Transverse colon (tissue), 4 donors: ENCODE measurements at regions not wholly inside any gene's neighbourhood (a gene's known extent, or its start where the extent isn't known, plus 50 kb on each side); places are given as distances from the start of the nearest gene placed in this dataset.

ENCODE experiments used
- DNase-seq: peaks from one replicate; pipeline ENCODE4 v3.0.0-alpha.2; 2019
- H3K27ac ChIP-seq, 4 donors: fragments of 200-600 bp; sonication (generic); 2 replicates each; pipeline ENCODE4 v1.5.1; 2016 to 2018; ENCODE audit warnings: inconsistent platforms in 4 of 4
- H3K27me3 ChIP-seq: fragments of 200-600 bp; sonication (generic); 2 replicates; pipeline ENCODE4 v1.5.1; 2017; ENCODE audit warnings: inconsistent platforms
- H3K36me3 ChIP-seq, 4 donors: fragments of 200-600 bp; sonication (generic); 2 replicates each; pipeline ENCODE4 v1.5.1; 2017 to 2019; ENCODE audit warnings: inconsistent platforms in 4 of 4
- H3K4me1 ChIP-seq, 4 donors: fragments of 200-600 bp; sonication (generic); 2 replicates each; pipeline ENCODE4 v1.5.1; 2017 to 2020; ENCODE audit warnings: inconsistent platforms in 4 of 4
- H3K4me3 ChIP-seq, 4 donors: fragments of 200-600 bp; sonication (generic); 1 replicate in 1 of 4; 2 replicates in 3 of 4; pipeline versions ENCODE4 v1.5.1 to v1.6.1; 2017 to 2019; ENCODE audit warnings: inconsistent platforms in 4 of 4
- H3K9me3 ChIP-seq, 2 donors: fragments of 200-600 bp; sonication (generic); 2 replicates each; pipeline ENCODE4 v1.5.1; 2017 to 2019; ENCODE audit warnings: inconsistent platforms in 2 of 2
- EP300 ChIP-seq: sonication (generic); formaldehyde crosslinking; IDR thresholded peaks from one replicate; pipeline ENCODE4 v1.6.1; 2017; ENCODE audit warnings: antibody characterized with exemption, low read depth
- POLR2A ChIP-seq: fragments of 450-650 bp; IDR thresholded peaks from one replicate; pipeline ENCODE4 v1.6.1; 2016; ENCODE audit warnings: antibody characterized with exemption, mild to moderate bottlenecking, moderate library complexity
- POLR2AphosphoS5 ChIP-seq, 3 donors: sonication (generic); formaldehyde crosslinking; IDR thresholded peaks; one replicate each; pipeline ENCODE4 v1.6.1; 2016; ENCODE audit warnings: antibody characterized with exemption in 3 of 3
- WGBS, 2 donors: methylation state at CpG; one replicate each; pipeline ENCODE4 v1.1.5; 2018; ENCODE audit warnings: low coverage in 1 of 2; 5-methylcytosine and 5-hydroxymethylcytosine counted together
- in situ Hi-C, 4 donors: fragments of 200-750 bp; cut with MboI; loops; one replicate each; pipeline versions ENCODE4 v1.15.0 to v1.15.1; 2017; ENCODE audit warnings: low sequenced_read_pairs in 3 of 4, low pct_ligation_motif_present in 1 of 4, low pct_unique_long_range_greater_than_20kb in 1 of 4
- intact Hi-C: fragments of 100-400 bp; cut with DNase I; formaldehyde crosslinking; loops from one replicate; pipeline ENCODE4 v1.15.1; 2023; ENCODE audit warnings: low total_unique reads
- TF ChIP-seq, protein P1 (sequence below), 5 experiments: fragments of 200-600 bp in 3 of 5; fragments of 450-650 bp in 2 of 5; sonication (generic) in 3 of 5; IDR thresholded peaks; 1 replicate in 2 of 5; 2 replicates in 3 of 5; pipeline ENCODE4 v1.5.1; 2016 to 2017; ENCODE audit warnings: antibody characterized with exemption in 5 of 5, inconsistent platforms in 3 of 5, mild to moderate bottlenecking in 2 of 5, moderate library complexity in 1 of 5

DNA sequence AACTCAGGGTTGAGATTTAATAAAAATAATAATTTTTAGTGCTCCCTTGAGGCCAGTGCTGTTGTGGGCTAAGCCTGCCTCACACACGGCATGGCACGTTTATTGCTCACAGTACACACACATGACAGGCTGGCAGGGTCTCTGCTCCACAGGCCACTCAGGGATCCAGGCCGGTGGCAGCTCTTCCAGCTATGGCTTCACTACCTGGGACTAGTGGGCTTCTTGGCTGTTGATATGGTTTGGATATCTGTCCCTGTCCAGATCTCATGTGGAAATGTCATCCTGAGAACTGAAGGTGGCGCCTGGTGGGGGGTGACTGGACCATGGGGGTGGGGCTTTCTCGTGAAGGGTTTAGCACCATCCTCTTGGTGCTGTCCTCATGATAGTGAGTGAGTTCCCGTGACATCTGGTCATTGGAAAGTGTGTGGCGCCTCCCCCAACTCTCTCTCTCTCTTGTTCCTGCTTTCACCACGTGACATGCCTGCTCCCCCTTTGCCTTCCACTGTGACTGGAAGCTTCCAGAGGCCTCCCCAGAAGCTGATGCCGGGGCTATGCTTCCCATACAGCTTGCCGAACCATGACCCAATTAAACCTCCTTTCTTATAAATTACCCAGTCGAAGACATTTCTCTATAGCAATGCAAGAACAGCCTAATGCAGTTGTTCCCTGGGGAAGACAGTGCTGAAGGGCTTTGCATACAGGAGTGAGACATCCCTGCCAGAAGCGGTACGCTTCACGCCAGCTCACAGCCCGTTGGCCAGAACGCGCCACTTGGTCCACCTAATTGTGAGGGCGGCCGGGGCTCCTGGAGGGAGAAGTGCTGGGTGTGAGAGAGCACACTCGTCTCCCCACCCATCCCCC, 226.9 kb upstream of the C1orf174 start:
- DNase-seq: no peak
- no peak overlapping the region for H3K4me3 ChIP-seq
- 79 to 82% methylated on average over 2 to 20 of the region's 20 CpGs for WGBS, 2 donors
- H3K36me3 ChIP-seq: no peaks in the 10 kb centered on the region
- no peaks in the 10 kb centered on the region for H3K27me3 ChIP-seq
- intact Hi-C loops (no loop called here), in situ Hi-C loops (no loop called here)
- TF ChIP-seq POLR2A (no peak), EP300 (no peak), POLR2AphosphoS5 (IDR thresholded peaks at IDR 0.05) (no peak)
- TF ChIP-seq, protein P1, sequence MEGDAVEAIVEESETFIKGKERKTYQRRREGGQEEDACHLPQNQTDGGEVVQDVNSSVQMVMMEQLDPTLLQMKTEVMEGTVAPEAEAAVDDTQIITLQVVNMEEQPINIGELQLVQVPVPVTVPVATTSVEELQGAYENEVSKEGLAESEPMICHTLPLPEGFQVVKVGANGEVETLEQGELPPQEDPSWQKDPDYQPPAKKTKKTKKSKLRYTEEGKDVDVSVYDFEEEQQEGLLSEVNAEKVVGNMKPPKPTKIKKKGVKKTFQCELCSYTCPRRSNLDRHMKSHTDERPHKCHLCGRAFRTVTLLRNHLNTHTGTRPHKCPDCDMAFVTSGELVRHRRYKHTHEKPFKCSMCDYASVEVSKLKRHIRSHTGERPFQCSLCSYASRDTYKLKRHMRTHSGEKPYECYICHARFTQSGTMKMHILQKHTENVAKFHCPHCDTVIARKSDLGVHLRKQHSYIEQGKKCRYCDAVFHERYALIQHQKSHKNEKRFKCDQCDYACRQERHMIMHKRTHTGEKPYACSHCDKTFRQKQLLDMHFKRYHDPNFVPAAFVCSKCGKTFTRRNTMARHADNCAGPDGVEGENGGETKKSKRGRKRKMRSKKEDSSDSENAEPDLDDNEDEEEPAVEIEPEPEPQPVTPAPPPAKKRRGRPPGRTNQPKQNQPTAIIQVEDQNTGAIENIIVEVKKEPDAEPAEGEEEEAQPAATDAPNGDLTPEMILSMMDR (IDR thresholded peaks at IDR 0.05): no peak
- H3K4me1 ChIP-seq: no peaks in the 10 kb centered on the region
- no peaks in the 10 kb centered on the region for H3K9me3 ChIP-seq
- H3K27ac ChIP-seq: no peak overlapping the region

DNA sequence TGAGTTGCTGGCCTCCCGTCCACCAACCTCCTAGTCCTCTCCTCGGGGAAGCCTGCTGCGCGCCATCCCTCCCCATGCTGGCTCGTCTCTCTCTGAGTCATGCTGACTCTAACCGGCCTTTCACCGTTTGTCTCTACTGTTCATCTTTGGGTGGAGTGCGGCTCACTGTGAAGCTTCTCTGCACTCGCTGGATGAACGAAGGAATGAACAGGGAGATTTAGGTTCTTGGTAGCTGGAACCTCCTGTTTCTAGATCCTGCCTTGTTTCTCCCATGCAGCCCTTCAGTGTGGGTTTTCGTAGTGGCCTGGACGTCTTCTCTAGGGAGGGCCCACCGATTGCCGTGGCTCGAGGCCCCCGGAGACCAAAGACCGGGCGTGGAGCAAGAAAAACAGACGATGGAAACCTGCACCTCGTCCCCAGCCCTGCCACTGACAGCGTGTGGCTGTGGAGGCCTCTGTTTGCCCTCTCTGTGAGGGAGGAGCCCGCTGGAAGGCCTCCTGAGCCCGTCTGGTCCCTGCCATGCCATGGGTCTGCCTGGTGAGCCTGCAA, 227.6 kb upstream of the C1orf174 start:
- Histone ChIP-seq H3K9me3 (no peaks in the 10 kb centered on the region), H3K4me3 (no peak overlapping the region), H3K36me3 (no peaks in the 10 kb centered on the region), H3K4me1 (no peaks in the 10 kb centered on the region), H3K27ac (no peak overlapping the region), H3K27me3 (peaks cover 3% of the 10 kb centered on the region)
- WGBS, 2 donors: 80% methylated on average over 23 of the region's 23 CpGs; no CpG with 5 or more reads in 1 of the 2 donors
- in situ Hi-C loops (no loop called here), intact Hi-C loops (no loop called here)
- no peak for DNase-seq
- TF ChIP-seq POLR2AphosphoS5 (IDR thresholded peaks at IDR 0.05) (no peak), POLR2A (no peak), EP300 (no peak)
- TF ChIP-seq, protein P1 (IDR thresholded peaks at IDR 0.05): no peak

DNA sequence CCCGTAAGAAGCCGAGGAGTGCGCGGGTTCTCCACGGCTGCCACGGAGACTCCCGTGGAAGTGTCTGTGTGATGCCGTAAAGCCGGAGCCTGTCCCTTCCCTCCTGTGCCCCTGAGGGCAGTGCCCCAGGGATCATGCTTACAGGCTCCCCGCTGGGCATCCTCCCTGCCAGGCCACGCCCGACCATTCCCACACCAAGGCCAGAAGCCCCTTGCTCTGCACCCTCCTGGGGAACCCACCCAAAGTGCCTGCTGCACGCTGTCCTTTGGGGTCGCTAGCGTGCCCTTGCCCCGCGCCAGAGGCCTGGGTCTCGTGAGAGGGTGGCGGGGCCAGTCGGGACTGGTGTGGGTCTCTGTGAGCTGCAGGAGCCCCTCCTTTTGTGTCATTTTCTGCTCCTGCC, 228.5 kb upstream of the C1orf174 start:
- H3K27me3 ChIP-seq: peaks cover 9% of the 10 kb centered on the region
- in situ Hi-C loops: no loop called here
- TF ChIP-seq, protein P1 (IDR thresholded peaks at IDR 0.05): no peak
- TF ChIP-seq EP300 (no peak), POLR2AphosphoS5 (IDR thresholded peaks at IDR 0.05) (no peak), POLR2A (no peak)
- H3K4me1 ChIP-seq: no peaks in the 10 kb centered on the region
- WGBS, 2 donors: 93% methylated on average over 20 of the region's 20 CpGs; no CpG with 5 or more reads in 1 of the 2 donors
- no peak overlapping the region for H3K4me3 ChIP-seq
- H3K36me3 ChIP-seq: no peaks in the 10 kb centered on the region
- H3K27ac ChIP-seq: no peak overlapping the region
- no peaks in the 10 kb centered on the region for H3K9me3 ChIP-seq
- intact Hi-C loops: no loop called here
- DNase-seq: no peak

DNA sequence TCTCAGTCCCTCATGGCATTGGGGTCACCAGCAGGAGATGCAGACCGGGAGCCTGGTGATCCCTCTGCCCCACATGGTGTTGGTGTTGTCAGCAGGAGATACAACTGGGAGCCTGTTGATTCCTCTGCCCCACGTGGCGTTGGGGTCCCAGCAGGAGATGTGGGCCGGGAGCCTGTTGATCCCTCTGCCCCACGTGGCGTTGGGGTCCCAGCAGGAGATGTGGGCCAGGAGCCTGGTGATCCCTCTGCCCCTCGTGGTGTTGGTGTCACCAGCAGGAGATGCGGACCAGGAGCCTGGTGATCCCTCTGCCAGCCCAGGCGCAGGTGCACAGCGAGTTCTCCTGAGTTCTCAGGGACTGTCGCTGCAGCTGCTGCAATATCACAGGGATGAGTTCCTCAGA, 229.6 kb upstream of the C1orf174 start:
- Histone ChIP-seq H3K4me3 (no peak overlapping the region), H3K4me1 (no peaks in the 10 kb centered on the region), H3K27me3 (peaks cover 15% of the 10 kb centered on the region), H3K27ac (no peak overlapping the region), H3K9me3 (no peaks in the 10 kb centered on the region), H3K36me3 (no peaks in the 10 kb centered on the region)
- intact Hi-C loops: no loop called here
- DNase-seq: no peak
- no peak for TF ChIP-seq POLR2A
- TF ChIP-seq POLR2AphosphoS5 (IDR thresholded peaks at IDR 0.05): no peak
- TF ChIP-seq, protein P1 (IDR thresholded peaks at IDR 0.05): no peak
- TF ChIP-seq EP300: no peak
- 90% methylated on average over 11 of the region's 11 CpGs; no CpG with 5 or more reads in 1 of the 2 donors for WGBS, 2 donors
- in situ Hi-C loops: no loop called here
